ENCODE measurements at regions not wholly inside any gene's neighbourhood (a gene's known extent, or its start where the extent isn't known, plus 50 kb on each side); places are given as distances from the start of the nearest gene placed in this dataset.

DNA sequence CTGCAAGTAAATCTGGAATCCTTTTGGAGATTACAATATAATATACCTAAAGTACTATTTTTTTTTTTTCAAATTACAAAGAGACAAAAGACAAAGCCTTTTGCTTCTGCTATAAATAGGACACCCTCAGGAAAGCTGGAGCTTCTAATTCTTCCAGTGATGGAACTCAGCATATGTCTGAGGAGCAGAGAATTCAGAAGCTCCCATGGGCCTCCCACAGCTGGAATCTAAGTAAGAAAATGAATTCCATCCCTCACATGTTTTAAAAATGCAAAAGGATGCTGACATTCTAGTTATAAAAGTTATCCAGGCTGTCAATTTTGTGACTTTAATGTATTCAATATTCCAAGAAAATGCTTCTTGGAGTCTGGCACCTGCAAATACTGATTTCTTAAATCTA, 571.3 kb upstream of the LRRTM4 start:
- Histone ChIP-seq H3K4me1 (ENCODE audit: control insufficient read depth, insufficient read depth, low read length) (no peaks in the 10 kb centered on the region), H3K4me3 (ENCODE audit: low read depth, low read length) (no peak overlapping the region), H3K9me3 (ENCODE audit: control insufficient read depth, insufficient read depth, low read depth, low read length) (no peaks in the 10 kb centered on the region), H3K27ac (ENCODE audit: extremely low read depth, low read depth, low read length) (no peak overlapping the region), H3K36me3 (ENCODE audit: control insufficient read depth in 2 of 2, insufficient read depth in 1 of 2, low read length in 2 of 2) (no peaks in the 10 kb centered on the region)
- TF ChIP-seq GLIS1 (tag by site-specific recombination; IDR thresholded peaks at IDR 0.05): no peak
- no peak for TF ChIP-seq ZNF629 (tag by site-specific recombination; IDR thresholded peaks at IDR 0.05)
- TF ChIP-seq, protein P1, sequence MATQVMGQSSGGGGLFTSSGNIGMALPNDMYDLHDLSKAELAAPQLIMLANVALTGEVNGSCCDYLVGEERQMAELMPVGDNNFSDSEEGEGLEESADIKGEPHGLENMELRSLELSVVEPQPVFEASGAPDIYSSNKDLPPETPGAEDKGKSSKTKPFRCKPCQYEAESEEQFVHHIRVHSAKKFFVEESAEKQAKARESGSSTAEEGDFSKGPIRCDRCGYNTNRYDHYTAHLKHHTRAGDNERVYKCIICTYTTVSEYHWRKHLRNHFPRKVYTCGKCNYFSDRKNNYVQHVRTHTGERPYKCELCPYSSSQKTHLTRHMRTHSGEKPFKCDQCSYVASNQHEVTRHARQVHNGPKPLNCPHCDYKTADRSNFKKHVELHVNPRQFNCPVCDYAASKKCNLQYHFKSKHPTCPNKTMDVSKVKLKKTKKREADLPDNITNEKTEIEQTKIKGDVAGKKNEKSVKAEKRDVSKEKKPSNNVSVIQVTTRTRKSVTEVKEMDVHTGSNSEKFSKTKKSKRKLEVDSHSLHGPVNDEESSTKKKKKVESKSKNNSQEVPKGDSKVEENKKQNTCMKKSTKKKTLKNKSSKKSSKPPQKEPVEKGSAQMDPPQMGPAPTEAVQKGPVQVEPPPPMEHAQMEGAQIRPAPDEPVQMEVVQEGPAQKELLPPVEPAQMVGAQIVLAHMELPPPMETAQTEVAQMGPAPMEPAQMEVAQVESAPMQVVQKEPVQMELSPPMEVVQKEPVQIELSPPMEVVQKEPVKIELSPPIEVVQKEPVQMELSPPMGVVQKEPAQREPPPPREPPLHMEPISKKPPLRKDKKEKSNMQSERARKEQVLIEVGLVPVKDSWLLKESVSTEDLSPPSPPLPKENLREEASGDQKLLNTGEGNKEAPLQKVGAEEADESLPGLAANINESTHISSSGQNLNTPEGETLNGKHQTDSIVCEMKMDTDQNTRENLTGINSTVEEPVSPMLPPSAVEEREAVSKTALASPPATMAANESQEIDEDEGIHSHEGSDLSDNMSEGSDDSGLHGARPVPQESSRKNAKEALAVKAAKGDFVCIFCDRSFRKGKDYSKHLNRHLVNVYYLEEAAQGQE (tag by site-specific recombination; IDR thresholded peaks at IDR 0.05): no peak
- TF ChIP-seq, protein P2, sequence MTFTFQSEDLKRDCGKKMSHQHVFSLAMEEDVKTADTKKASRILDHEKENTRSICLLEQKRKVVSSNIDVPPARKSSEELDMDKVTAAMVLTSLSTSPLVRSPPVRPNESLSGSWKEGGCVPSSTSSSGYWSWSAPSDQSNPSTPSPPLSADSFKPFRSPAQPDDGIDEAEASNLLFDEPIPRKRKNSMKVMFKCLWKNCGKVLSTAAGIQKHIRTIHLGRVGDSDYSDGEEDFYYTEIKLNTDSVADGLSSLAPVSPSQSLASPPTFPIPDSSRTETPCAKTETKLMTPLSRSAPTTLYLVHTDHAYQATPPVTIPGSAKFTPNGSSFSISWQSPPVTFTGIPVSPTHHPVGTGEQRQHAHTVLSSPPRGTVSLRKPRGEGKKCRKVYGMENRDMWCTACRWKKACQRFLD (tag by site-specific recombination; IDR thresholded peaks at IDR 0.05): no peak
- TF ChIP-seq ZFHX2 (tag by site-specific recombination; conservative IDR thresholded peaks at IDR 0.05): no peak
- CTCF ChIA-PET: no interaction called here
- POLR2A ChIA-PET: no interaction called here

DNA sequence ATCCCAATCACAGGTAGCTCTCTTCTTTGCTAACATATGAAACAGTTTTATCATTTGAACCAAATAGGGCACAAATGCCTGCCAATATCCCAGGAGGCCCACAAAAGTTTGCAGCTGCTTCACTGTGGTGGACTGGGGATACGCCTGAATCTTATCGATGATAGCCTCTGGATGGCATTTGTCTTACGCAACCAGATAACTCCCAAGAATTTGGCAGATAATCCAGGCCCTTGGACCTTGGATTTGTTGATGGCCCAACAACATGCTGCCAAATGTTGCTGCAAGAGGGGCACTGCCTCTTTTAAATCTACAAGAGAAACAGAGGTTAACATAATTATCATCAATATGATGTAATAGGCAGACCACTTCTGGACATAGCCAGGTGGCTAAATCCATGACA, 587.1 kb upstream of the LRRTM4 start:
- TF ChIP-seq ZNF248 (tag by site-specific recombination; IDR thresholded peaks at IDR 0.05) (no peak), ZFP3 (tag by site-specific recombination; IDR thresholded peaks at IDR 0.05; ENCODE audit: low read depth) (no peak), ZNF660 (tag by site-specific recombination; IDR thresholded peaks at IDR 0.05) (no peak), ZNF121 (tag by site-specific recombination; IDR thresholded peaks at IDR 0.05) (no peak), ZXDB (tag by site-specific recombination; IDR thresholded peaks at IDR 0.05) (no peak), GLIS2 (tag by site-specific recombination; IDR thresholded peaks at IDR 0.05) (no peak), ZFP37 (tag by site-specific recombination; IDR thresholded peaks at IDR 0.05) (no peak), YY1 (tag by site-specific recombination; IDR thresholded peaks at IDR 0.05) (no peak), ZNF423 (tag by site-specific recombination; IDR thresholded peaks at IDR 0.05) (no peak)
- TF ChIP-seq, protein P3, sequence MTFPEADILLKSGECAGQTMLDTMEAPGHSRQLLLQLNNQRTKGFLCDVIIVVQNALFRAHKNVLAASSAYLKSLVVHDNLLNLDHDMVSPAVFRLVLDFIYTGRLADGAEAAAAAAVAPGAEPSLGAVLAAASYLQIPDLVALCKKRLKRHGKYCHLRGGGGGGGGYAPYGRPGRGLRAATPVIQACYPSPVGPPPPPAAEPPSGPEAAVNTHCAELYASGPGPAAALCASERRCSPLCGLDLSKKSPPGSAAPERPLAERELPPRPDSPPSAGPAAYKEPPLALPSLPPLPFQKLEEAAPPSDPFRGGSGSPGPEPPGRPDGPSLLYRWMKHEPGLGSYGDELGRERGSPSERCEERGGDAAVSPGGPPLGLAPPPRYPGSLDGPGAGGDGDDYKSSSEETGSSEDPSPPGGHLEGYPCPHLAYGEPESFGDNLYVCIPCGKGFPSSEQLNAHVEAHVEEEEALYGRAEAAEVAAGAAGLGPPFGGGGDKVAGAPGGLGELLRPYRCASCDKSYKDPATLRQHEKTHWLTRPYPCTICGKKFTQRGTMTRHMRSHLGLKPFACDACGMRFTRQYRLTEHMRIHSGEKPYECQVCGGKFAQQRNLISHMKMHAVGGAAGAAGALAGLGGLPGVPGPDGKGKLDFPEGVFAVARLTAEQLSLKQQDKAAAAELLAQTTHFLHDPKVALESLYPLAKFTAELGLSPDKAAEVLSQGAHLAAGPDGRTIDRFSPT (tag by site-specific recombination; IDR thresholded peaks at IDR 0.05): no peak
- TF ChIP-seq, protein P4, sequence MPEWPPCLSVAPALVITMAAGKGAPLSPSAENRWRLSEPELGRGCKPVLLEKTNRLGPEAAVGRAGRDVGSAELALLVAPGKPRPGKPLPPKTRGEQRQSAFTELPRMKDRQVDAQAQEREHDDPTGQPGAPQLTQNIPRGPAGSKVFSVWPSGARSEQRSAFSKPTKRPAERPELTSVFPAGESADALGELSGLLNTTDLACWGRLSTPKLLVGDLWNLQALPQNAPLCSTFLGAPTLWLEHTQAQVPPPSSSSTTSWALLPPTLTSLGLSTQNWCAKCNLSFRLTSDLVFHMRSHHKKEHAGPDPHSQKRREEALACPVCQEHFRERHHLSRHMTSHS (tag by site-specific recombination; IDR thresholded peaks at IDR 0.05): no peak
- TF ChIP-seq, protein P5, sequence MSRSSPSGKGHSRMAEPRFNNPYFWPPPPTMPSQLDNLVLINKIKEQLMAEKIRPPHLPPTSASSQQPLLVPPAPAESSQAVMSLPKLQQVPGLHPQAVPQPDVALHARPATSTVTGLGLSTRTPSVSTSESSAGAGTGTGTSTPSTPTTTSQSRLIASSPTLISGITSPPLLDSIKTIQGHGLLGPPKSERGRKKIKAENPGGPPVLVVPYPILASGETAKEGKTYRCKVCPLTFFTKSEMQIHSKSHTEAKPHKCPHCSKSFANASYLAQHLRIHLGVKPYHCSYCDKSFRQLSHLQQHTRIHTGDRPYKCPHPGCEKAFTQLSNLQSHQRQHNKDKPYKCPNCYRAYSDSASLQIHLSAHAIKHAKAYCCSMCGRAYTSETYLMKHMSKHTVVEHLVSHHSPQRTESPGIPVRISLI (tag by site-specific recombination; IDR thresholded peaks at IDR 0.05): no peak
- TF ChIP-seq, protein P6, sequence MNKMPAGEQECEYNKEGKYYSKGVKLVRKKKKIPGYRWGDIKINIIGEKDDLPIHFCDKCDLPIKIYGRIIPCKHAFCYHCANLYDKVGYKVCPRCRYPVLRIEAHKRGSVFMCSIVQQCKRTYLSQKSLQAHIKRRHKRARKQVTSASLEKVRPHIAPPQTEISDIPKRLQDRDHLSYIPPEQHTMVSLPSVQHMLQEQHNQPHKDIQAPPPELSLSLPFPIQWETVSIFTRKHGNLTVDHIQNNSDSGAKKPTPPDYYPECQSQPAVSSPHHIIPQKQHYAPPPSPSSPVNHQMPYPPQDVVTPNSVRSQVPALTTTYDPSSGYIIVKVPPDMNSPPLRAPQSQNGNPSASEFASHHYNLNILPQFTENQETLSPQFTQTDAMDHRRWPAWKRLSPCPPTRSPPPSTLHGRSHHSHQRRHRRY (tag by site-specific recombination; IDR thresholded peaks at IDR 0.05): no peak
- POLR2A ChIA-PET: no interaction called here
- no peak overlapping the region for H3K27ac ChIP-seq (ENCODE audit: extremely low read depth, low read depth, low read length)
- H3K36me3 ChIP-seq (ENCODE audit: control insufficient read depth in 2 of 2, insufficient read depth in 1 of 2, low read length in 2 of 2): no peaks in the 10 kb centered on the region
- H3K9me3 ChIP-seq (ENCODE audit: control insufficient read depth, insufficient read depth, low read depth, low read length): no peaks in the 10 kb centered on the region
- H3K4me3 ChIP-seq (ENCODE audit: low read depth, low read length): no peak overlapping the region
- CTCF ChIA-PET: no interaction called here
- H3K4me1 ChIP-seq (ENCODE audit: control insufficient read depth, insufficient read depth, low read length): no peaks in the 10 kb centered on the region

Measured in HEK293 (cell line).